HG02938 (cell line): ENCODE measurements at regions not wholly inside any gene's neighbourhood (a gene's known extent, or its start where the extent isn't known, plus 50 kb on each side); places are given as distances from the start of the nearest gene placed in this dataset.
"Not testable (repeated sequence)": the region's sequence is repeated elsewhere in the genome, so short reads cannot be mapped to it uniquely, and the experiment has no call there.

Experiments used
- ATAC-seq: cut with Tn5 transposase; IDR thresholded peaks from one replicate; pipeline ENCODE4 v1.9.1; 2021; ENCODE audit warnings: mild to moderate bottlenecking, moderate library complexity; ENCODE audit not compliant: unreplicated experiment

DNA sequence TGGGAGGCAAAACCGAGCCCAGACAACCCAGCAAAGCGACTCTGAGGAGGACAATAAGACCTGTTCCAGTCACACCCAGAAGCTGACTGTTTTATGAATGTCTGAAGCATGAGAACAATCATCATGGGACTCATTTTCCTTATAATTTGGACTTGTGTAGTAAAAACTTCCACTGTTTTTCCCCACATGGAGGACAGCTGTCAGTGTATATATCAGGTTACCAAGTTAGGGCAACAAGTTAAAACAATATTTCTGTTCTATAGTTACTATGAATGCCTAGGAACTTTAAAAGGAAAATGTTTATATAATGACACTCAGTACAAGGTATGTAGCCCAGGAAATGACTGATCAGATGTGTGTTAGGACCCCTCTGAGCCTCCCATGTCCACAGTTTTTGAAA lies 528.2 kb upstream of the TSPY4 start:
- no peak for ATAC-seq

DNA sequence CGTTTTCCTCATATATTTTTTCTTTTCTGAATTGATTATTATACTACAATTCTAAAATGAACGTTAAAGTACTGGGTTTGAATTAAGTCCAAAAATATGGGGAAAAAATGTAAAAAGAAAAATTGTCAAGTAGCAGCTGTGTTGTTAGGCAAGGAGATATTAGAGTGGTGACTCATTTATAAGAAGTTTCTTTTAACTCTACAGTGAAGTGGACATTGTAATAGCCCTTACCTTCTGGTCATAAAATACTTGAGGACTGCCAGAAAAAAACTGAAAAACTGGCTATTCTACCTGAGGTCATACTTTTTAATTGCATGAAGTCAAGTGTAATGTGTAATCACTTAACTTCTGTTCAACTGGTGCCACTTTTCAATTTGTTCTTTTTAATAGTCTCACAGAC lies 523.1 kb upstream of the TSPY4 start:
- no peak for ATAC-seq

DNA sequence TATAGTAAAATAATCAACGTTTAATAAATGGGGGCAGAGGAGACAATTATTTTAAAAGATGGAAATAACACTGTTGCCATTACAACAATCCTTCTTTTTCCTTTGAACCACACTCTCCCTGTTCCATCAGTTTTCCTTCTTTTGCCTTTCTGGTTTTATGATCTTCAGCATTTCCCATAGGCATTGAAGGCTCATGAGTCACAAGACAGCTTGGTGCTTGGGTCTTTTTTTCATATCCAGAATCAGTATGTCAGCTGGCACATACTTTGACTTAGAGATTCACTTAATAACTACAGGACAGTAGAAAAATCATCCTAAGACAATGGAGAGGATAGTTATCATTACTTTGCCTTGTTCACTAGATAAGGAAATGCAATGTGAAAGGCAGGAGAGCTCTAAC lies 521.6 kb upstream of the TSPY4 start:
- no peak for ATAC-seq

DNA sequence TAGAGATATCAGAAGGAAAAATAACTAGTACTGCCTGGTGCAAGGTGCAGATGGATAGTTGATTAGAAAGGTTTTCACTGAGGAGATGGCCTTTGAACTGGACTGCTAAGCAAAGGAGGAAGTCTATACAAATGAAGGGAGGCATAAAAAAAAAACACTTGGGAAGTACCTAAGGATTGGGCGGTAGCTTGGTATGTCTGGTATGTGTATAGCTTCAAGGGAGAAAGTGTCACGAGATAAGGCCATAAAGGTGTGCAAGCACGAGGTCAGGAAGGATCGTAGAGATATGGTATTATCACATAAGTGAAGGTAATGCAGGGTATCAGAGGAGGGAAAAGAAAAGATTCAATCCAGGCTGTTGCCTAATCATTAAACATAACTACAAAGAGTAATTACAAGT lies 517.2 kb upstream of the TSPY4 start:
- no peak for ATAC-seq

DNA sequence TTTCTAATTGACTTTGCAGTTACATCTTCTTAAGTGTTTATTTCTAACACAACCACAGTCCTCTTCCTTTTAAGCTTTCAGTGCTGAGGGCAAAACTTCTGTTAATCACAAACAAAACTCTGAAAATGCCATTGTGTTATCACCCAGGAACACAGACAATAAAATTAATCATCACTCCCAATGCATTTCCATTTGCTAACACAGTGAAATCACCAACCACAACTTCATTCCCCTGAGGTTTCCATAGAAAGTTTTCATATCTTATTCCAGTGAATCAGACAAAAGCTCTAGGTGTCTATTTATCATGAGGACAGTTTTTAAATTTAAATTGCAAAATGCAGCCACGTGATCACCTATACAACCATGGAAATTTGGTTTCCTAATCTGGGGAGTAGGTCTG lies 516.2 kb upstream of the TSPY4 start:
- ATAC-seq = no peak

DNA sequence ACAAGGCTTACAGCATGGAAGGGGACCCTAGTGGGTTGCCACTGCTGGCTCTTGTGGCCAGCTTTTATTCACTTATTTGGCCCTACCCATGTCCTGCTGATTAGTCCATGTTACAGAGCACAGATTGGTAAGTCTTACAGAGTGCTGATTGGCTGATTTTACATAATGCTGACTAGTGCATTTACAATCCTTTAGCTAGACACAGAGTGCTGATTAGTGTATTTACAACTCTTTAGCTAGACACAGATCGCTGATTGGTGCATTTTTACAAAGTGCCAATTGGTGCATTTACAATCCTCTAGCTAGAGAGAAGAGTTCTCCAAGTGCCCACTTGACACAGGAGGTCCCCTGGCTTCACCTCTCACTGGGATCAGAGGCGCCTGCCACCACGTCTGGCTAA lies 485.0 kb upstream of the TSPY4 start:
- ATAC-seq = no peak

DNA sequence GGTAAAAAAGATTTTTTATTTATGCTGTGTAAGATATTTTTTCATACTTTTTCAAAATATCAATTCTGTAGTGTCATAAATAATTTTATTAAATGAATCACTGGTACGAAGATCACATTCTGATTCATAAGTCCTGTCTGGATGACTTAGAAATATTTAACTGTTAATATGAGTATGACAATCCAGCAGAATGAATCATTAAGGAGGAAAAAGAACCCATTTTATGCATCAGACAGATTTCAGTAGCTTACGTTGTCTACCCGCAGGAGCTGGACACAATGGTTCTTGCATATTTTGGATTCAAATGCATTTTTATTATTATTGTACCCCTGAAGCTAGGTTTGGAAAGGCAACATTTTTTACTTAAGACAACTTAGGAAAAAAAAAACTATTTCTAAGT lies 448.9 kb upstream of the TSPY4 start:
- ATAC-seq = no peak

DNA sequence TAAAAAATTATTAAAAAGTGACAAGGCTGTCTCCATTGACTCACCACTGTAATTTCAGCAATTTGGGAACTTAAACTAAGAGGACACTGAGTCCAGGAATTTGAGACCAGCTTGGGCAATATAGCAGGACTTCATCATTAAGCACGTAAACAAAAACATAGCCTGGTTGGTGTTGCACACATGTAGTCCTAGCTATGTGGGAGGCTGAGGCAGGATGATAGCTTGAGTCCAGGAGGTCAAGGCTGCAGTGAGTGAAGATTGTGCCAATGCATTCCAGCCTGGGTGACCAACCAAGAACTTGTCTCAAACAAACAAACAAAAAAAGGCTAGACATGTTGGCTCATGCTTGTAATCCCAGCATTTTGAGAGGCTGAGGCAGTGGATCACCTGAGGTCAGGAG lies 439.4 kb upstream of the TSPY4 start:
- no peak for ATAC-seq

DNA sequence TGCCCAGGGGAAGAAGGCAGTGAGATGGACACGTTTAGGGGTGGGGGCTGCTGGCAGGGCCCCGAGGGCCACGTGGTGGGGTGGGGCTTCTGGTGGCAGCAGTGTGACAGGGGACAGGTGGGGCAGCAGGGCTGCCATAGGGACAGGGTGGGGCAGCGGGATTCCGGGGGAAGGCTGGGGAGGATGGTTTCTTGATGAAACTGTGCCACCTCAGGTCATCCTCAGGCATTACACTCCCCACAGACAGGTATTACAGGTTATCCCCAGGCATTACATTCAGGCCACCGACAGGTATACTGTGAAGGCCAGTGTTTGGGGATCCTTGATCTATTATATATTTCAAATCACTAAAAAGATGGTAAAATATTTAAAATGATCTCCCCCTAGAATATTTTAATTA lies 432.1 kb upstream of the TSPY4 start:
- ATAC-seq = no peak

DNA sequence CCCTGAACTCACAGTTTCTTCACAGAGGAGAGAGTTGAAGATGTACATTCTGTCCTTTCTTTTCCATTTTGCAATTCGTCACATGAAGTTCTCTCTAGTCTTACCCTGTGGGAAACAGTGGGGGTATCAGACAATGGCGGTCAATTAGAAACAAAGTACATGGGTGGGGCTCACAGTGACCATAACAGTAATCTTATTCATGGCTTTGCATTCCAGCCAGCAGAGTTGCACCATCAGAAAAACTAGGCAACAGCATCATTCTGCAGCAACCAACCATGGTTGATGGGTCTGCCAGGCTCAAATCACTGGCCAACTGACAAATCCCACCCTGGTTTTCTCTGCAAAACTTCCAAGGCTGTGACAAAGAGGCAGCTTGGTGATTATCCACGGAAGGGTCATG lies 414.7 kb upstream of the TSPY4 start:
- ATAC-seq = not testable (repeated sequence)
